Erythroblast (primary cell): ENCODE measurements at regions not wholly inside any gene's neighbourhood (a gene's known extent, or its start where the extent isn't known, plus 50 kb on each side); places are given as distances from the start of the nearest gene placed in this dataset.

ENCODE experiments used
- GATA1 ChIP-seq: IDR thresholded peaks from 2 replicates; pipeline ENCODE4 v1.6.1; 2011; ENCODE audit warnings: low read depth, mild to moderate bottlenecking, control low read depth, low read length, moderate library complexity
- POLR2A ChIP-seq: IDR thresholded peaks from 2 replicates; pipeline ENCODE4 v1.6.1; 2011; ENCODE audit warnings: mild to moderate bottlenecking, low read length

DNA sequence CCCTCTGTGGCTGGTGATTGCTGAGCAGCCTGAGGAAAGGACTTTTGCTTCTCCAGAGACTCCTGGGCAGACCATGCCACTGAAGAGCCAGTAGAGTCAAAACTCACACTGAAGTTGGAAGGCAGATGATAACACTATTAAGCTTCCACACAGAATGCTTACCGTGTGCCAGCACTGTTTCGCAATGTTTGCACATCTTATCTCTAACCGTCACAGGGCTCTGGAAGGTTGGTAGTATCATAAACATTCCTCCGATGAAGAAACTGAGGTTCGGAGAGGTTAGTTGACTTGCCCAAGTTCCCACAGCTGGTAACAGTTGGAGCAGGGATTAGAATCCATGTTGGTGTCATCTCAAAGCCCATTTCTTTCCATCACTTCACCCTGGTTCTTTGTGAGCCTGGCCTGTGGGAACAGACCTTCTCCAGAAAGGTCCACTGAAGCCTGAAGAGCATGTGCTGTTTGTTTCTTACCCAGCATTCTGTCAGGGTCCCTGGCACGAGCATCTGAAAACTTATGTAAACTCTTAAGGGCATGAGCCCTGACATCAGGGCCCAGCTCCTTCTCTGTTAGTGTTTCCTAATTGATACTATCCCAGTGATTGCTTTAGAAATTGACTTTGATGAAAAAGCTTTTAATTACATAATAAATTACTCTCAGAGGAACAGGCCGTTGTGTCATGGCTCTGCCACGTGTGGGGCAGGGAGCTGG lies 77.0 kb upstream of the PRR23C start:
- TF ChIP-seq POLR2A = peak; percentile 29
- TF ChIP-seq GATA1 = no peak
